ENCODE measurements at regions not wholly inside any gene's neighbourhood (a gene's known extent, or its start where the extent isn't known, plus 50 kb on each side); places are given as distances from the start of the nearest gene placed in this dataset.
A peak's percentile ranks its signal among the peaks of the same experiment; 100 is the strongest.

DNA sequence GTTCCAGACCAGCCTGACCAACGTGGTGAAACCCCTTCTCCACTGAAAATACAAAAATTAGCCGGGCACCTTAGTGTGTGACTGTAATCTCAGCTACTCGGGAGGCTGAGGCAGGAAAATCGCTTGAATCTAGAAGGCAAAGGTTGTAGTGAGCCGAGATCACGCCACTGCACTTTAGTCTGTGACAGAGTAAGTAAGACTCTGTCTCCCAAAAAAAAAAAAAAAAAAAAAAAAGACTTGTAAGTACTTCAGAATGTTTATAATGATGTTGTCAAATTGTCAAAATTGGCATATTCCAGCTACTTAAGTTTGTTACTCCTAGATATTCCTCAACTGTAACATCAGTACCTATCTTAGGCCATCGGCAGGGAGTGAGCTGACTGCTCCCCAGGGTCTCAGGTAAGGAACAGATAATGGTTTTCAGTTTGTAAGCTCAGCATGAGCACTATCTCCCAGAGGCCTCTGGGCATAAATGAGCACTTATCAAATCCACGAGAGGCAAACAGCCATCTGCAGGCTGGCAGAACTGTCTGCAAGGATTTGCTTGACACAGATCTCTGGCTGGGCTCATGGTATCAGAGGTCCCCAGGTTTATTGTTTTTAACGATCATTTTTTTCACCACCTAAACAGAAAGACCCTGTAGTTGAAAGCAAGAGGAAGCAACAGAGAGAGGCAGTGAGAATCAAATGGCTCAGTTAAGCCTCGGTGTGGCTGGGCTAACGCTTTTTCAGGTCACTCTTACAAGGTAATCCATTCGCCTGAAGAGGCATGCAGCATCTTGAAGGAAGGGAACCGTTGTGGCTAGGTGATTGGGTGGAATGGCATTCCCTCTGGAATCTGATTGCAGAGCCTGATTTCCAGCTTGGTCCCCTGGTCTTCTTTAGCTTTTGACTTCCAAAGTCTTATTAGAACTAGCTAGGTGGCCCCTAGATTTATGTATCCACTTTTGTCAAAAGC is 115.9 kb downstream of the LY86 start:
- DNase-seq, result no peak

DNA sequence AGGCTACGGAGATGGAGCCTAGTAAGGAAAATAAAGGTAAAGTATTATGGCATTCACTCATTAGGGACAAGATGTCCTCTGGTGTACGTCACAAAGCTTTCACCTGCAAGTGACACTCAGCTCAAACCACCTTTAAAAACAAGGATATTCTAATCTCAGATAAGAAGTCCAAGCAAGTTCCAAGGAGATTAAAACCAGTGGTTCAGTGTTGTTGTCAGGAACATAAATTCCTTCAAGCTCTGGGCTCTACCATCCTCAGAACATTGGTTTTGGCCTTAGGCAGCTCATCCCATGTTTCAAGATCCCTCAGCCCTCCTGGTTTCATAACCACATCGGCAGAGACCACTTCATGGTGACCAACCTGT is 116.5 kb downstream of the LY86 start:
- DNase-seq, result no peak

DNA sequence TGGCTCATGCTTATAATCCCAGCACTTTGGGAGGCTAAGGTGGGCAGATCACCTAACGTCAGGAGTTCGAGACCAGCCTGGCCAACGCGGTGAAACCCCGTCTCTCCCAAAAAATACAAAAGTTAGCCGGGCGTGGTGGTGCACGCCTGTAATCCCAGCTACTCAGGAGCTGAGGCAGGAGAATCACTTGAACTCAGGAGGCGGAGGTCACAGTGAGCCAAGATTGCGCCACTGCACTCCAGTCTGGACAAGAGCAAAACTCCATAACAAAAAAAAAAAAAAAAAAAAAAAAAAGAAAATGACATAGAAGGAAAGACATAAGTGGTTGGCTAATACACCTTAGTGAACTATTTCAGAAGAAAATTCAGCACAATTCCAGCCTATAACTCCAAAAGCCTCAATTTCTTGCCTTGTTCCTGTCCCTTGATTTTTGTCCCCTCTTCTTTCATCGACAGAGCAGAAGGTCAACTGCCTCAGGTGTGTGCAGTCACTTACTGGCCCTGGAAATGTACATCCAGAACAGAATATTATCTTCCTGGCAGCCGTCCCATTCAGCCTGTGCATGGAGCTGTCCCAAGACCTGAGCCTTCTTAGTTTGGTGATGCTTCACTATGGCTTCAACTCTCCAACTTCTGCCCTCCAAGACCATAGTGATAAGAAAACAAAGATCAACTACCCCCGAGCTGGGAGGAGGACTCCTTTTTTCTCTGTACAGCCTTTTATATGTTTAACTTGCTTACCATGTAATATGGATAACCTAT is 117.6 kb downstream of the LY86 start:
- no peak for DNase-seq

DNA sequence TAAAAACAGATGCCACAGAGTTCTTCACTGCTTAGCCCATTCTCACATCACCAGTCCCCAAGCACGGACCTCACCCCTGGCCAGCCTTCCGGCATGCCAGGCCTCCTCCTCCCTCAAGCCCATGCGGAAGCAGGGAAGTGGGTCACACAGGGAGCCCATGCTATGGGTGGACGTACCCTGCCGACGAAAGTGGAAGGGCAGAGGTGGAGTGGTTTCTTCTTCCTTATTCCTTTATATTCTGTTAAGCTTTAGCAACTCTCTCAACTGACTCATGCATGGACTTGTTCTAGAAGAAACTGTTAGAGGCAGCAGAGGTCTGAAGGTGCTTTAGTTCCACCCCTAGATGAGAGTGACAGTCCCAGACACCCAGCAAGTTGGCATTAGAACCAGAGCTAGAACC is 118.6 kb downstream of the LY86 start:
- no peak for DNase-seq

GRCh38 chr6:6709106-6709505 is 120.6 kb downstream of the LY86 start:
- DNase-seq, result no peak

DNA sequence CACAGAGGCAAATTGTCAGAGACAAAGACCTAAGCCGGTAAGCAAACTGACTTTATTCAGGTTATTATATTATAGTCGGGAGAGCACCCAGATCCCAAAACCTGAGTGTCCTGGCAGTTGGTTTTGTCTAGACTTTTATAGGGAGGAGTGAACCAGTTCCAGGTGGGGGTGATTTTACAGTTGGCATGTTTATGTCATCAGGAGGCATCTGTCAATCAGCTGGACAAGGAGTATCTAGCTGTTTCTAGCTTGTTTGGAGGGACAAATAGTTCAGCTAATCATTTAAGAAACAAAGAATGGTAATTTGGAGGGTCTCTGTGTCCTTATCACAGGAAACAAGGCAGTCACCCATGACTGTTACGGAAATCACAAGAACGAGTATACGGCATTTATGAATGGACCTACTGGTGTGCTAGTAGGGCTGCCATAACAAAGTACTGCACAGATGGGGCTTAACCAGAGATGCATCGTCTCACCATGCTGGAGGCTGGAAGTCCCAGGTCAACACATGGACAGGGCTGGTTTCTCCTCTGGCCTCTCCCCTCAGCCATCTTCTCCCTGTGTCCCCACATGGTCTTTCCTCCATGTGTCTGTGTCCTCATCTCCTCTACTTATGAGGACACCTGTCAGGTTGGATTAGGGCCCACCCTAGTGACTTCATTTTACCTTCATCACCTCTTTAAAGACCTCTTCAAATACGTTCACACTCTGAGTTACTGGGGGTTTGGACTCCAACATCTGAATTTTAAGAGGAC is 122.7 kb downstream of the LY86 start:
- no peak for DNase-seq

DNA sequence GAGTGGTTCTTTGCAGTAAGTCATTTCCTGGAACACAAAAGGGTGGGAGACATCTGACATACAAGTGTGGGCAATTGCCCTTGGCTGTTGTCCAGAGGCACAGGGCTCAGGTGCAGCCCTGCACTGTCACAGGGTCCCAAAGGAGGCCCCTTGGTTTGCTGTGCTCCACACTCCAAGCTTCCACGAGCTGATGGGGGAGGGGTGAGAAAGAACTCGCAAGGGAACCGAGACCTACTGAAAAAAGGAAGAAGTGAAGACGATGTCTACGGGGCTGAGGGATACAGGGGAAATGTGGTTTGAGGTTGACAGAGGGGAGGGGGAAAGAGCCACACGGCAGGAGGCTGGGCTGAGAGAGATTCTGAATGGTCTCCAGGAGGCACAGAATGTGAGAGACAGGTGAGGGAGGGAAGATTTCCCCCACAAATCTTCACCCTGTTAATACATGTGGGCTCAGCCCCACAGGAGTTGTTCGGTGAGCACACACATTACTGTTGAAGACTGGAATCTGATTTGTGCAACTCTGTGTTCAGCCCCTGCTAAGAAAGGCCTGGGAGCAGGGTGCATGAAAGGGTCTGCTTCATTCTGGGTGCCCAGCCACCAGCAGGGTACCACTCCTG is 123.4 kb downstream of the LY86 start:
- DNase-seq, result peak; percentile 64

DNA sequence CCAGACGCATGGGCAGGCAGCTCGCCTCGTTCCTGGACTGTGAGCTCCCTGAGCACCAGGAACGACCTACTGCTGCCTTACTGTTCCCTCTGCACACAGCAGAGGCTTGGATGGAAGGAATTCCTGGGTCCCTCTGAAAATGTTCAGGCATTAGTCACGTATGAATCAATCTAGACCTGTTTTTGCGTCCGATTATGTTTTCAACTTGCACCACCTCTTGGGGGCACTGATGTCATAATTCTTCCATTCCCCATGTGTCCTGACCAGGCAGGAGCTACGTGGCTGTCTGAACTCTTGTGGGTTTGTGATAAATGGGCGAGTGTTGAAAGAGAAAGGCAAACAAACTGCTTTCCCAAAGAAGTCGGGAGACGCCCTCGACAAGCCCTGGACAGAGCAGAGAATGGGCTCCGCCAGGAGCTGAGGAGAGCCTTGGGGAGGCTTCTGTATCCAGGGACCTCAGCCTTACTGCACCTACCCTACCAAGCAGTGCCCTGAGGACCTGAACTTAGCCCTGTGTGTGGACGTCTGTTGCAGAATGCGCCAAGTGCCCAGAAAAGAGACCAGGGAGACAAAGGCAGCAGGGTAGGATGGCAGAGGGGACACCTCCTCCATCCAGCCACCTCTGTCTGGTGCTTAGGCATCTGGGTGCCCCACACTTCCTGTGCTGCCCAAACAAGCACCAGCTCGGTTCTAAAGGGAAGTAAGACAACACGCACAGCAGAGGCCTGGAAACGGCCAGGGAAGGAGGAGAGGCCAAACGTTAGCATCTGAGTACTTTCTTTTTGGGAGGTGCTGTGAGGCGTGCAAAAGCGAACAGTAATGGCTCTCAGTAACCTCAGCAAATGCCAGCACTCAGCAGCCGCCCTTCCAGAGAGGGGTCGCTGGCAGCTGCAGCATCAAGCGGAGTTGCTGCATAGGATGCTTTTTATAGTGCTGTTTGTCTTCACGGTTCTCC is 124.2 kb downstream of the LY86 start:
- peak; percentile 61 for DNase-seq

DNA sequence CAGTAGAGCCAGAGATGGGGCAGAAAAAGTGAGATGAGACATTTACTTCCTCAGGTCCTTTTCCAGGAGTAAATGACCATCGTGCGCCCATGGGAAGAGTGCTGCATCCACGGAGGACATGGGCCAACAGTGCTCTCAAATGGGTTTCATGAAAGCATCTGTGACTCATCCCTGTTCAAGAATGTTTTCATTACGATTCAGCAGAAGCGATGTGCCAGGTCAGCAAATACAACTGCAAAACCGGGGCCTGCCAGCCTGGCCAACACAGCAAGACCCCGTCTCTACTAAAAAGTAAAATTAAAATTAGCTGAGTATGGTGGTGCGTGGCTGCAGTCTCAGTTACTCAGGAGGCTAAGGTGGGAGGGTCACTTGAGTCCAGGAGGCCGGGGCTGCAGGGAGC is 125.1 kb downstream of the LY86 start:
- no peak for DNase-seq

GRCh38 chr6:6714118-6714897 is 125.8 kb downstream of the LY86 start:
- DNase-seq, result no peak

- DNase-seq, result no peak
Observed at GRCh38 chr6:6714953-6715352, 126.4 kb downstream of the LY86 start.

- no peak for DNase-seq
Observed at GRCh38 chr6:6715465-6715864, 126.9 kb downstream of the LY86 start.

GRCh38 chr6:6716998-6717763 is 128.7 kb downstream of the LY86 start:
- peak; percentile 43 for DNase-seq

- DNase-seq, result peak; percentile 40
Observed at GRCh38 chr6:6717953-6718352, 129.4 kb downstream of the LY86 start.

- no peak for DNase-seq
Observed at GRCh38 chr6:6721606-6722005, 133.1 kb downstream of the LY86 start.

- no peak for DNase-seq
Observed at GRCh38 chr6:6722195-6722594, 133.7 kb downstream of the LY86 start.

DNA sequence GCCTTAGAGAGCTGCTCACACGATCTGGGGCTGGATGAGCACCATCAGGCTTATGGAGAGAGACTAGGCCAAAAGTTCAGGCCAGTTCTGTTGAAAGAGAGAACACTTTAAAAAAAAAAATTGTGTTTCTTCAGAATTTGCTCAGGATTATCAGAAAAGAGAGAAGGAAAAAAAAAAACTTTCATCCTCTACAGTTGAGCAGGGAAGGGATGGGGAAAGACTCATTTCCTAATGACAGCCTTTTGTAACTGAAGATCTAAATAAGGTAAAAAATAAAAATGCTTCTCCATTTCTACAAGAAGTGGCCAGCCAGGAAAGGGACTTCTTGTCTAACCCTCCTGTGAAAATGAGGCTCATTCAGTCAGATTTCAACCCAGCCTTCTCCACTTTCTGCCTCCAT is 134.8 kb downstream of the LY86 start:
- peak; percentile 38 for DNase-seq

GRCh38 chr6:6723921-6724538 is 135.5 kb downstream of the LY86 start:
- DNase-seq, result no peak
